NCI-H146 (cell line): ENCODE measurements at regions not wholly inside any gene's neighbourhood (a gene's known extent, or its start where the extent isn't known, plus 50 kb on each side); places are given as distances from the start of the nearest gene placed in this dataset.

Experiments
- DNase-seq: peaks from one replicate; lab custom pipeline; 2025; lab: John Stamatoyannopoulos, UW

GRCh38 chr5:164027738-164028137 is 522.3 kb downstream of the MAT2B start:
- DNase-seq: no peak

- no peak for DNase-seq
Observed at GRCh38 chr5:164038128-164038783, 532.8 kb downstream of the MAT2B start.

GRCh38 chr5:164041105-164041504 is 535.7 kb downstream of the MAT2B start:
- no peak for DNase-seq

GRCh38 chr5:164048359-164048926 is 543.0 kb downstream of the MAT2B start:
- DNase-seq: no peak

- DNase-seq: no peak
Observed at GRCh38 chr5:164051745-164052144, 546.3 kb downstream of the MAT2B start.

GRCh38 chr5:164052536-164053093 is 547.2 kb downstream of the MAT2B start:
- no peak for DNase-seq

GRCh38 chr5:164053123-164053522 is 547.7 kb downstream of the MAT2B start:
- no peak for DNase-seq

GRCh38 chr5:164054461-164054860 is 549.0 kb downstream of the MAT2B start:
- no peak for DNase-seq

- DNase-seq: no peak
Observed at GRCh38 chr5:164057121-164057520, 551.7 kb downstream of the MAT2B start.

- DNase-seq: no peak
Observed at GRCh38 chr5:164058621-164059020, 553.2 kb downstream of the MAT2B start.

- no peak for DNase-seq
Observed at GRCh38 chr5:164059471-164059870, 554.1 kb downstream of the MAT2B start.

- DNase-seq: no peak
Observed at GRCh38 chr5:164060786-164061355, 555.5 kb downstream of the MAT2B start.

GRCh38 chr5:164062304-164062703 is 556.9 kb downstream of the MAT2B start:
- no peak for DNase-seq

- no peak for DNase-seq
Observed at GRCh38 chr5:164065266-164065665, 559.8 kb downstream of the MAT2B start.

GRCh38 chr5:164071671-164072070 is 566.3 kb downstream of the MAT2B start:
- DNase-seq: no peak

GRCh38 chr5:164073081-164073480 is 567.7 kb downstream of the MAT2B start:
- DNase-seq: no peak

- no peak for DNase-seq
Observed at GRCh38 chr5:164076556-164076955, 571.1 kb downstream of the MAT2B start.

- DNase-seq: no peak
Observed at GRCh38 chr5:164090358-164090757, 584.9 kb downstream of the MAT2B start.

- no peak for DNase-seq
Observed at GRCh38 chr5:164091836-164092235, 586.4 kb downstream of the MAT2B start.

GRCh38 chr5:164094291-164094690 is 588.9 kb downstream of the MAT2B start:
- no peak for DNase-seq

GRCh38 chr5:164097749-164098148 is 592.3 kb downstream of the MAT2B start:
- DNase-seq: no peak

GRCh38 chr5:164098531-164098930 is 593.1 kb downstream of the MAT2B start:
- DNase-seq: no peak

GRCh38 chr5:164098979-164099378 is 593.6 kb downstream of the MAT2B start:
- DNase-seq: no peak
